Activated T-cell treated with anti-CD3 and anti-CD28 coated beads, Interleukin-2, amount 50 U/mL, for 4 hours (primary cell): ENCODE measurements at regions not wholly inside any gene's neighbourhood (a gene's known extent, or its start where the extent isn't known, plus 50 kb on each side); places are given as distances from the start of the nearest gene placed in this dataset.

Experiments used
- ATAC-seq, 2 donors: fragments of 200-7000 bp; cut with Tn5 transposase; one replicate each; pipeline ENCODE4 v1.10.0; 2021
- DNase-seq: peaks from one replicate; pipeline ENCODE4 v3.0.0-alpha.2; 2020
- H3K27me3 Mint-ChIP-seq: one replicate; pipeline ENCODE4 v1.8.0; 2021; ENCODE audit warnings: low read depth, mixed read lengths
- H3K36me3 Mint-ChIP-seq: one replicate; pipeline ENCODE4 v1.8.0; 2022; ENCODE audit warnings: mixed read lengths; ENCODE audit not compliant: insufficient read depth
- H3K4me1 Mint-ChIP-seq: one replicate; pipeline ENCODE4 v1.8.0; 2021; ENCODE audit warnings: low read depth, mixed read lengths
- H3K4me3 Mint-ChIP-seq: one replicate; pipeline ENCODE4 v1.8.0; 2021; ENCODE audit warnings: mild to moderate bottlenecking, moderate library complexity, mixed read lengths
- H3K9me3 Mint-ChIP-seq: one replicate; pipeline ENCODE4 v1.8.0; 2021; ENCODE audit warnings: mixed read lengths

- Mint-ChIP-seq H3K4me3 (no peak overlapping the region), H3K36me3 (peaks cover 6% of the 10 kb centered on the region), H3K27me3 (no peaks in the 10 kb centered on the region), H3K9me3 (no peaks in the 10 kb centered on the region), H3K4me1 (peaks cover 2% of the 10 kb centered on the region)
- DNase-seq (no peak), ATAC-seq (no peak)
These were observed 1514.9 kb upstream of the TMEM132C start for GRCh38 chr12:126752021-126752420.

DNA sequence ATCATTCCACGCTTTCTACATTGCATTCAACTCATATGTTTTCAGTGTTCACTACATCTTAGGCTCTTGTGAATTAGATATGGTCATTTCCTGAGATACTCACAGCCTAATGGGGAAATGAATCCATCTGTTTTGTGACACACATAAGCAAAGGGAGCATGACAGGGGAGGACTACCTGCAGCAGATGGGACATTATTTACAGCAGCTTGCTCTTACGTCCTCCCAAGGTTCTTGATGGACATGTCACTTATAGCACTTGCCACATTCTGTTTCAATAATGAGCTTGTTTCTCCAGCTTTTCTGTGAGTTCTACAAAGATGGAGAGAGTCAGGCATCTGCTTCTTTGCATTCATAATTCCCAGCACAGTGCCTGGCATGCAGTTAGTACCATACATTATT lies 1509.6 kb upstream of the TMEM132C start:
- no peak for ATAC-seq
- peaks cover 2% of the 10 kb centered on the region for H3K9me3 Mint-ChIP-seq

GRCh38 chr12:126760092-126760491 lies 1506.9 kb upstream of the TMEM132C start:
- Mint-ChIP-seq H3K4me3 (no peak overlapping the region), H3K27me3 (no peaks in the 10 kb centered on the region), H3K9me3 (peaks cover 21% of the 10 kb centered on the region), H3K4me1 (peaks cover 22% of the 10 kb centered on the region), H3K36me3 (peaks cover 22% of the 10 kb centered on the region)
- DNase-seq (no peak), ATAC-seq (no peak)

More for the DNA sequence above, 1509.6 kb upstream of the TMEM132C start:
- Mint-ChIP-seq H3K36me3 (peaks cover 8% of the 10 kb centered on the region), H3K27me3 (no peaks in the 10 kb centered on the region), H3K4me1 (peaks cover 11% of the 10 kb centered on the region), H3K4me3 (no peak overlapping the region)
- DNase-seq, result no peak

GRCh38 chr12:126761420-126761819 lies 1505.5 kb upstream of the TMEM132C start:
- H3K36me3 Mint-ChIP-seq, result peaks cover 22% of the 10 kb centered on the region
- peaks cover 22% of the 10 kb centered on the region for H3K4me1 Mint-ChIP-seq
- no peak for DNase-seq
- H3K27me3 Mint-ChIP-seq, result no peaks in the 10 kb centered on the region
- no peak overlapping the region for H3K4me3 Mint-ChIP-seq
- peaks cover 24% of the 10 kb centered on the region for H3K9me3 Mint-ChIP-seq
- ATAC-seq, result peak; percentile 88 to 94

GRCh38 chr12:126762150-126762549 lies 1504.8 kb upstream of the TMEM132C start:
- H3K4me1 Mint-ChIP-seq, result peaks cover 27% of the 10 kb centered on the region
- no peak for DNase-seq
- H3K9me3 Mint-ChIP-seq, result peaks cover 29% of the 10 kb centered on the region
- ATAC-seq, result no peak
- H3K4me3 Mint-ChIP-seq, result no peak overlapping the region
- peaks cover 26% of the 10 kb centered on the region for H3K36me3 Mint-ChIP-seq
- H3K27me3 Mint-ChIP-seq, result no peaks in the 10 kb centered on the region

GRCh38 chr12:126763359-126763758 lies 1503.6 kb upstream of the TMEM132C start:
- Mint-ChIP-seq H3K4me1 (peaks cover 30% of the 10 kb centered on the region), H3K27me3 (no peaks in the 10 kb centered on the region), H3K36me3 (peaks cover 29% of the 10 kb centered on the region), H3K9me3 (peaks cover 29% of the 10 kb centered on the region), H3K4me3 (no peak overlapping the region)
- ATAC-seq (no peak), DNase-seq (no peak)

GRCh38 chr12:126767334-126767733 lies 1499.6 kb upstream of the TMEM132C start:
- Mint-ChIP-seq H3K36me3 (peaks cover 33% of the 10 kb centered on the region), H3K9me3 (peaks cover 41% of the 10 kb centered on the region), H3K4me1 (peaks cover 34% of the 10 kb centered on the region), H3K4me3 (no peak overlapping the region), H3K27me3 (no peaks in the 10 kb centered on the region)
- DNase-seq (no peak), ATAC-seq (no peak)

- no peak for DNase-seq
- peaks cover 33% of the 10 kb centered on the region for H3K9me3 Mint-ChIP-seq
These were observed 1498.5 kb upstream of the TMEM132C start for GRCh38 chr12:126768517-126768916.

GRCh38 chr12:126770188-126770587 lies 1496.8 kb upstream of the TMEM132C start:
- ATAC-seq (no peak), DNase-seq (no peak)
- H3K9me3 Mint-ChIP-seq, result peaks cover 21% of the 10 kb centered on the region
- peaks cover 2% of the 10 kb centered on the region for H3K27me3 Mint-ChIP-seq
- H3K36me3 Mint-ChIP-seq, result peaks cover 17% of the 10 kb centered on the region
- H3K4me3 Mint-ChIP-seq, result peak overlapping the region; percentile 48
- H3K4me1 Mint-ChIP-seq, result peaks cover 28% of the 10 kb centered on the region

More at GRCh38 chr12:126768517-126768916, 1498.5 kb upstream of the TMEM132C start:
- Mint-ChIP-seq H3K36me3 (peaks cover 27% of the 10 kb centered on the region), H3K4me3 (peak overlapping the region; percentile 11), H3K27me3 (no peaks in the 10 kb centered on the region), H3K4me1 (peaks cover 31% of the 10 kb centered on the region)
- peak; percentile 15 to 28 for ATAC-seq

DNA sequence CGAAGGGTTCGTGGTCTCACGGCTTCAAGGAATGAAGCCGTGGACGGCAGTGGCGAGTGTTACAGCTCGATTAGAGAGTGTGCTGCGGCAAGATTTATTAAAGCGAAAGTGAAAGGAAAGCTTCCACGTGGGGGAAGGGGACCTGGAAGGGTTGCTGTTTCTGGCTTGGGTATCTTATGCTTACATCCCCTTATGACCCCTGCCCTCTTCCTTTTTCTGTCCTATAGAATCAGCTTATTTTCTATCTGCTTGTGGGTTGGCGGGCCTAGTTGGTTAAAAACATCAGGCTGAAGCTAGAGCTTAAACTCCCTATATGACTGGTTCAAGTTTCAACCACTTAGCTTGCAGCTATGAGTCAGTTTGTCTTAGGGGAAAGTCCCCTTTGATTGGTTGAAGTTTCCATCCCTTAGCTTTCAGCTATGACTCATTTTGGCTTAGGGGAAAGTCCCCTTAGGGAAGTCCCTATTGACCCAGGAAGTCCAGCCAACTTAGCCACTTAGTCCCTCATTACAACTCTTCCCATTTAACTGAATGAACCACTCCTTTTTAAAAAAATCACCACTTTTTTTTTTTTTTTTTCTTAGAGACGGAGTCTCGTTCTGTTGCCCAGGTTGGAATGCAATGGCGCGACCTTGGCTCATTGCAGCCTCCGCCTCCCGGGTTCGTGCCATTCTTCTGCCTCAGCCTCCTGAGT lies 1494.7 kb upstream of the TMEM132C start:
- Mint-ChIP-seq H3K4me3 (peak overlapping the region; percentile 92), H3K36me3 (peaks cover 12% of the 10 kb centered on the region), H3K9me3 (peaks cover 13% of the 10 kb centered on the region), H3K4me1 (peaks cover 23% of the 10 kb centered on the region), H3K27me3 (peaks cover 2% of the 10 kb centered on the region)
- ATAC-seq (peak; percentile 84 to 85), DNase-seq (peak; percentile 17)

GRCh38 chr12:126773012-126773411 lies 1494.0 kb upstream of the TMEM132C start:
- peaks cover 13% of the 10 kb centered on the region for H3K9me3 Mint-ChIP-seq
- DNase-seq (no peak), ATAC-seq (no peak)
- peaks cover 23% of the 10 kb centered on the region for H3K4me1 Mint-ChIP-seq
- H3K36me3 Mint-ChIP-seq, result peaks cover 12% of the 10 kb centered on the region
- H3K27me3 Mint-ChIP-seq, result peaks cover 2% of the 10 kb centered on the region
- no peak overlapping the region for H3K4me3 Mint-ChIP-seq

- Mint-ChIP-seq H3K27me3 (peaks cover 2% of the 10 kb centered on the region), H3K36me3 (peaks cover 9% of the 10 kb centered on the region), H3K4me1 (peaks cover 19% of the 10 kb centered on the region), H3K4me3 (no peak overlapping the region), H3K9me3 (peaks cover 13% of the 10 kb centered on the region)
- no peak for DNase-seq
- no peak for ATAC-seq
These were observed 1493.5 kb upstream of the TMEM132C start for GRCh38 chr12:126773491-126773890.

GRCh38 chr12:126776026-126776655 lies 1490.8 kb upstream of the TMEM132C start:
- Mint-ChIP-seq H3K4me1 (peaks cover 15% of the 10 kb centered on the region), H3K27me3 (peaks cover 2% of the 10 kb centered on the region), H3K9me3 (peaks cover 8% of the 10 kb centered on the region), H3K4me3 (no peak overlapping the region), H3K36me3 (peaks cover 3% of the 10 kb centered on the region)
- no peak for DNase-seq
- no peak for ATAC-seq

DNA sequence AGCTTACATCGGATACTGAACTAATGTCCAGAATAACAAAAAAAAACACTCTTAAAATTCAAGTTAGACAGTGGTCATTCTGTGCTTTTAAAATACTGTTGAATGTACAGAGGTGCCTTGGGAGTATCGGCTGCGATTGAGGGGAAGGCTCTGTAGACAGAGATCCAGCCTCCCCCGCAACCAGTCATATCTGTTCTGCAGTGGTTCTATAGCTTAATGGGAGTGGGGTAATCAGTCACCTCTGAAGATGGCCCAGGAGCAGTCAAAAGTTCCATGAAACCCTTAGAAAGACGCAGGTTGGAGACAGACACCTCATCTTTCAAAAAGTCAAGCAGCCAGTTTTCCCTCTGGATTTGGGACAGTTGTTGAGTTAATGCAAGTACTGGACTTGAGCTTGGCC lies 1486.6 kb upstream of the TMEM132C start:
- Mint-ChIP-seq H3K27me3 (no peaks in the 10 kb centered on the region), H3K4me3 (no peak overlapping the region), H3K4me1 (peaks cover 6% of the 10 kb centered on the region), H3K9me3 (no peaks in the 10 kb centered on the region), H3K36me3 (no peaks in the 10 kb centered on the region)
- no peak for DNase-seq
- no peak for ATAC-seq

DNA sequence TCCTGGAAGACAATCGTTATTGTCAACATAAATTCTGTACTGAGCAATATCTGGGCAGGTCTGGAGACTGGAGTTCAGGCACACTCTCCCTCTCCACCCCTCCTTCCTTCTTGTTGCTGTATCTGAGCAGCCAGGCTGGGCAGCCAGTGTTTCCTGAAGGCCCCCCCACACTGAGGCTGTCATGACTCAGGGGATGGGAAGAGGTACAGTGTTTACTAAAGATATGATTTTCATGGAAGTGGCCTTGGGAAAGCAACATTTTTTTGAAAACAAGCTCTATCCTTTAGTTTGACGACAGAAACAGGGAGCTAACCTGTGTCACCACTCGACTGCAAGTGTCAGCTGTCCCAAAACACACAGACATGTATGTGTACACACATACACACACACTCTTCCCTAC lies 1485.4 kb upstream of the TMEM132C start:
- H3K4me1 Mint-ChIP-seq, result peaks cover 7% of the 10 kb centered on the region

More for the DNA sequence above, 1485.4 kb upstream of the TMEM132C start:
- H3K36me3 Mint-ChIP-seq, result no peaks in the 10 kb centered on the region
- no peak overlapping the region for H3K4me3 Mint-ChIP-seq
- ATAC-seq (no peak), DNase-seq (no peak)
- H3K9me3 Mint-ChIP-seq, result no peaks in the 10 kb centered on the region
- no peaks in the 10 kb centered on the region for H3K27me3 Mint-ChIP-seq
